HFFc6 (cell line): ENCODE measurements at regions not wholly inside any gene's neighbourhood (a gene's known extent, or its start where the extent isn't known, plus 50 kb on each side); places are given as distances from the start of the nearest gene placed in this dataset.

Source experiments
- DNase-seq: peaks from one replicate; pipeline ENCODE4 v3.0.0-alpha.2; 2018
- H3K27ac Mint-ChIP-seq: 2 replicates; pipeline ENCODE4 v1.8.0; 2020; ENCODE audit warnings: mild to moderate bottlenecking, mixed read lengths
- H3K27me3 Mint-ChIP-seq: 2 replicates; pipeline ENCODE4 v1.8.0; 2021; ENCODE audit warnings: mild to moderate bottlenecking, moderate library complexity, mixed read lengths; ENCODE audit not compliant: insufficient read depth
- H3K36me3 Mint-ChIP-seq: 2 replicates; pipeline ENCODE4 v1.8.0; 2021; ENCODE audit warnings: low read depth, mixed read lengths
- H3K4me1 Mint-ChIP-seq: 2 replicates; pipeline ENCODE4 v1.8.0; 2020; ENCODE audit warnings: low read depth, mixed read lengths
- H3K4me3 Mint-ChIP-seq: 2 replicates; pipeline ENCODE4 v1.8.0; 2020; ENCODE audit warnings: mild to moderate bottlenecking, moderate library complexity, mixed read lengths
- H3K9me3 Mint-ChIP-seq: 2 replicates; pipeline ENCODE4 v1.8.0; 2020; ENCODE audit warnings: mild to moderate bottlenecking, mixed read lengths
- TF ChIP-seq, protein P1 (sequence below): fragments of 200-600 bp; sonication (generic); IDR thresholded peaks from 2 replicates; pipeline ENCODE4 v1.5.0; 2021; ENCODE audit warnings: antibody characterized with exemption, mild to moderate bottlenecking

DNA sequence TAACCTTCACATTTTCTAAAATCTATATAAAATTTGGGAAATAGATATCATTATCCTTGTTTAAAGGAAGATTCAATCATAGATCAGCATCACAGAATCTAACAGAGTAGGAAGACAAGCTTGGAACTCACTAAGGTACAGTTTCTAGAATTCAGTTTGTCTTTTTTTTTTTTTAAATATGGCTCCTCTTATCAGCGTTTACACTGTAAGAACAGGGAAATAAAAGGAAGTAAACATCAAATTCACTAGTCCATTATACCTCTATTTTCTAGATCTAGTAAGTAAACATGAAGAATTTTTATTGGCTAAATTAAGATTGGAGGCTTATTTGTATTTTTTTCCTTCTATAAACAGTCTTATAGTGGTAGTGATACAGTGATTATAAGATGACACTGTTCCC lies 144.9 kb downstream of the LRIG3 start:
- TF ChIP-seq, protein P1, sequence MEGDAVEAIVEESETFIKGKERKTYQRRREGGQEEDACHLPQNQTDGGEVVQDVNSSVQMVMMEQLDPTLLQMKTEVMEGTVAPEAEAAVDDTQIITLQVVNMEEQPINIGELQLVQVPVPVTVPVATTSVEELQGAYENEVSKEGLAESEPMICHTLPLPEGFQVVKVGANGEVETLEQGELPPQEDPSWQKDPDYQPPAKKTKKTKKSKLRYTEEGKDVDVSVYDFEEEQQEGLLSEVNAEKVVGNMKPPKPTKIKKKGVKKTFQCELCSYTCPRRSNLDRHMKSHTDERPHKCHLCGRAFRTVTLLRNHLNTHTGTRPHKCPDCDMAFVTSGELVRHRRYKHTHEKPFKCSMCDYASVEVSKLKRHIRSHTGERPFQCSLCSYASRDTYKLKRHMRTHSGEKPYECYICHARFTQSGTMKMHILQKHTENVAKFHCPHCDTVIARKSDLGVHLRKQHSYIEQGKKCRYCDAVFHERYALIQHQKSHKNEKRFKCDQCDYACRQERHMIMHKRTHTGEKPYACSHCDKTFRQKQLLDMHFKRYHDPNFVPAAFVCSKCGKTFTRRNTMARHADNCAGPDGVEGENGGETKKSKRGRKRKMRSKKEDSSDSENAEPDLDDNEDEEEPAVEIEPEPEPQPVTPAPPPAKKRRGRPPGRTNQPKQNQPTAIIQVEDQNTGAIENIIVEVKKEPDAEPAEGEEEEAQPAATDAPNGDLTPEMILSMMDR, result no peak
- Mint-ChIP-seq H3K36me3 (no peaks in the 10 kb centered on the region), H3K4me1 (no peaks in the 10 kb centered on the region), H3K9me3 (no peaks in the 10 kb centered on the region), H3K27me3 (peaks cover 1% of the 10 kb centered on the region; the same call in 1 of the 2 replicates), H3K4me3 (no peak overlapping the region), H3K27ac (no peak overlapping the region)
- DNase-seq, result no peak

DNA sequence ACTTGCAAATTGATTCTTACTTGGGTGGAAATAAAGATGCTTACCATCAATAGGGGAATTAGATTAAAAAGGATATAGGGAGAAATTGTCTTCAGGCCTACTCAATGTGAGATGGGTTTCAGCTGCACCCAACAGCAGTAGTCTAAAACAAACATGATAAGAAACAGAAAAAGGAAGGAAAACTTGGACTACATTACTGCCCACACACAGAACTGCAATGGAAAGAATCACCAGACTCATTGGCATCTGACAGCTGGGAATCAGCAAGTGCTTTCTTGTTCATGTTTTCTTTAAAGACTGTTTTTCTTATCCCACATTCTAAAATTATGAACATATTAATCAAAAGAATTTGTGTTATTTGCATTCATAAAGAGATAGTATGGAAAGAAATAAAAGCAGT lies 144.2 kb downstream of the LRIG3 start:
- Mint-ChIP-seq H3K27me3 (no peaks in the 10 kb centered on the region; the same call in 1 of the 2 replicates), H3K27ac (no peak overlapping the region), H3K9me3 (no peaks in the 10 kb centered on the region), H3K4me1 (no peaks in the 10 kb centered on the region), H3K4me3 (no peak overlapping the region), H3K36me3 (no peaks in the 10 kb centered on the region)
- TF ChIP-seq, protein P1, result no peak
- no peak for DNase-seq

DNA sequence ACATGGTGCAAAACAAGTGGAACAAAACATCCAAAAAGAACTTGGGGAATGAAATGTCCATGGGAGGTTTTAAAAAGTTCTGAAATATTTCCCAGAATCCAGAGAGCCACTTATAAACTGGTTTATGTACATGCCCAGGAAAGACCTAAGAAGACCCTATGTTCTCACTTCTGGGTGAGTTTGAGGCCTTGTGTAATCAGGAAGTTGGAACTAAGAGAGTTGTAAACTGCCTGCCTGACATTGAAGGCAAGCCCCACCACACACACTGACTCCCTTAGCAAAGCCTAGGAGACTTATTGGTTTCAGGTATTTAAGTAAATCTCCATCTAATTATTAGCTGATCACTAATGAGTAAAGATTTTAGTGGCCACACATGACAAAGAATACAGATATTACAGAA lies 142.5 kb downstream of the LRIG3 start:
- Mint-ChIP-seq H3K36me3 (no peaks in the 10 kb centered on the region), H3K4me3 (no peak overlapping the region), H3K27me3 (peaks cover 2% of the 10 kb centered on the region; the same call in 1 of the 2 replicates), H3K4me1 (no peaks in the 10 kb centered on the region), H3K27ac (no peak overlapping the region), H3K9me3 (no peaks in the 10 kb centered on the region)
- TF ChIP-seq, protein P1, result no peak
- DNase-seq, result no peak

DNA sequence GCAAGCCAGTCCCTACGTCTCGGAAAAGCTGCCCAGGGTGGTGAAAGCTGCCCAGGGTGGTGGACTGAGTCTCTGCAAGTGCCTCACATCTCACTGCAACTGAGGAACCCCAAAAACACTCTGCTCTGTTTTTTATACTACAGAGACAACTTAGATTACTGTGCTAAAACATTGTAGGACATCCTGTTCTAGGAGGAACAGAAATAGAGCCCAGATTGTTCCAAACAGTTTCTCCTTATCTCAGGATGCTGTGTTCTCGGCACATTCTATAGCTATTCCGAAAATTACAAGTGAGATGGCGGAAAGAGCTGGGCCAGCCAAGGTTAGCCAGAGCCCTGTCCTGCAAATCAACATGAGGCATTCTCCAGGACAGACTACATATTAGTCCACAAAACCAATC lies 138.7 kb downstream of the LRIG3 start:
- no peaks in the 10 kb centered on the region for H3K36me3 Mint-ChIP-seq
- H3K9me3 Mint-ChIP-seq, result no peaks in the 10 kb centered on the region
- no peak for DNase-seq
- H3K27ac Mint-ChIP-seq, result no peak overlapping the region
- H3K4me1 Mint-ChIP-seq, result no peaks in the 10 kb centered on the region
- H3K27me3 Mint-ChIP-seq, result peaks cover 3% of the 10 kb centered on the region
- TF ChIP-seq, protein P1, result no peak
- no peak overlapping the region for H3K4me3 Mint-ChIP-seq

DNA sequence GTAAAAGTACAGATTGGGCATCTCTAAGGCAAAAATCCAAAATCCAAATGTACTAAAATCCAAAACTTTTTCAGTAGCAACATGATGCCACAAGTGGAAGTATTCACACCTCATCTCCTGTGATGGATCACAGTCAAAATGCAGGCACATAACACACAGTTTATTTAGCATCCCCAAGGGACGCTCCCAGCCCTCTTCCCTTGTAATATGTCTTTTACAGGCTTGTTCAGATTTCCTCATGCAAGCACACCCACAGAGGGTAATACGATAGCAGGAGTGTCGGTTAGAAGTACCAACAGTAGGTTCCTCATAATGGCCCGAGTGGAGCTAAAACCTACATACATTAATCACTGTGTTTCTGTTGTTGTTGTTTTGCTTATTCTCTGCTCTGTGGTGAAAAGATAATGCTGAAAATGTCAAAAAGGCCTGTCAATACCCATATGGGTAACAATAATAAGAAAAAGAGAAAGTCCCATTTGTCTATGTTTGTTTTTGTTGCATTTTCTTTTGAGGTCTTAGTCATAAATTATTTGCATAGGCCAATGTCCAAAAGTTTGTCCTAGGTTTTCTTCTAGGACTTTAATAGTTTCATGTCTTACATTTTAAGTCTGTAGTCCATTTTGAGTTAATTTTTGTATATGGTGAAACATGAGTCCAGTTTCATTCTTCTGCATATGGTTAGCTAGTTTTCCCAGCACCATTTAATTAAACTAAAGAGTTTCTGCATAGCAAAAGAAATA lies 133.1 kb downstream of the LRIG3 start:
- Mint-ChIP-seq H3K4me1 (no peaks in the 10 kb centered on the region), H3K27ac (no peak overlapping the region), H3K9me3 (no peaks in the 10 kb centered on the region), H3K36me3 (no peaks in the 10 kb centered on the region), H3K27me3 (peaks cover 3% of the 10 kb centered on the region), H3K4me3 (no peak overlapping the region)
- TF ChIP-seq, protein P1, result no peak
- no peak for DNase-seq
